ENCODE measurements at regions not wholly inside any gene's neighbourhood (a gene's known extent, or its start where the extent isn't known, plus 50 kb on each side); places are given as distances from the start of the nearest gene placed in this dataset.

DNA sequence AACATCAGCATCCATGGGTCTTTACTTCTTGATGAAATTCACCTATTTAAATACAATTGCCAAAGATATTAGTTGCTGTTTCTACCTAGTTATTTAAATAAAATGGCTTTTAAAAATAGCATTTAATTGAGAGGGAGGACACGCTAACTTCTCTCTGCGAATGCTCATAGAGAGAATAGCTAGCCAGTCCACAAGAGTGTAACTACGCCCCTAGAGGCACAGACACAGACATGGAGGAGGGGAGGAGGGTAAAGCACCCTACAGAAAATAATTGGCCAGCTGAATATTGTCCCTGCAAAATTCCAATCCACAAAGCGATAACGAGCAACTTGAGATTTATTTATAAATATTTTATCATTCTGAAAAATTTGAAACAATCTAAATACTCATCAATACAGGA, 97.0 kb upstream of the PAPOLG start:
- no peak for DNase-seq

DNA sequence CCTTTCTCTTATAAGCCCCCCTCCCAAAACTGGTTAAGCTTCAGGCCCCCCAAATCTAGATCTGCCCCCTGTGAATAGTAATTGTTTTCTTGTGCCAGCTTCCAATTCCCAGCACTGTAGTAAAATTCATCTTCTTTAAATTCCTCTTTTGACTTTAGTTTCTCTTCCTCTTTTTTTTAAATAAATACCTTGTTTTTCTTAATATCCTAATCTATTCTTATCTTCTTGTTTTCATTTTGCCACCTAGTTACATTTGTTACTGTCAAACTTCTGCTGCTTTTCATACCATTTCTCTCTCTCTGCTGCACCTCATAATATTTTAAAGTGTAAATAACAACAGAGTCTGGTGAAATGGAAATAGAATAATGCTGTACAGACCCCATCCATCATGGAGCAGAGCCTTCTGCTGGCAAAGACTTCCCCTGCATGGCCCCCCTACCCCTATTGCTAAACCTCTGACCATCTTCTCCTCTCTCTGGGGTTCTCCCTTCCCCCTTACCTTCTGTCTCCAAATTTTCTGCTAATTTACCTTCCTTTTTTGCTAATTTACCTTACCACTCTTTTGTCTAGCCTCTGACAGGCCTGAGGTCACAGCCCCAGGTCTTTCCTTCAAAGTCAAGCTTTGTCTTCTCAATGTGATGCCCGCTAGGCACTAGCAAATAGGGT, 94.9 kb upstream of the PAPOLG start:
- no peak for DNase-seq

DNA sequence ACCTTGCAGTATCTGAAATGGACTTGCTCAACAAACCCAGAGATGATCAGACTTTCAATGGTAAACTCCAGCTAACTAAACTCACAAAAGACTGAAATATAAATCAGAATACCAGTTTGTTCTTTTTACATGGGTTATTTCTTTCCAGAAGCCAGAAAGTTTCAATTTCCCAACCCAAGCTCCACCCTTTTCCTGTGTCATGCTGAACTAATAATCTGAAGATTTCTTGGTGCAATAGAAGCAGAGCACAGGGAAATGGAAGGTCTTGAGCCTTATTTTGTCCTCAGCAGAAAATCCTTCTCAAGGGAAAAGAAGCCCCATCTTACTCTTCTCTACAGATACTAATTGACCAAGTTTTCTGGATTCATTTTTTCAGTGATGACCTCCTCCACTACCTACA, 93.3 kb upstream of the PAPOLG start:
- no peak for DNase-seq

DNA sequence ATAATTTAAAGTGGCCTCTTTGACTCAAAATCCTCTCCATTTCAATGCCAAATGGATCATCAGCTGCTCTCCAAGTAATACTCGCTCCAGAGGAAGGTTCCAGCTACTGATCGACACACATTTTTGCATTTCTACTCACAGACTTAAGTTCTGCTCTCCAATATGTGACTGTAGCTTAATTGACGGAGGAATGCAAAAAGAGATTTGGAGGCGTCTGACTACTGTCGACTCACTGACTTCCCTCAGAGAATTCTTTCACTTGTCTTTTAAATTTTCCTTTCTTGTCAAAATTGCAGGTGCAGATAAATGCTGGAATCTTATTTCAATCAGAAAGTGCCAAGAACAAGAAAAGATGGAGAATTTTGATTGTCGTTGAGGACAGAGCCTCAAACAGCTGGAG, 84.1 kb upstream of the PAPOLG start:
- DNase-seq: no peak

DNA sequence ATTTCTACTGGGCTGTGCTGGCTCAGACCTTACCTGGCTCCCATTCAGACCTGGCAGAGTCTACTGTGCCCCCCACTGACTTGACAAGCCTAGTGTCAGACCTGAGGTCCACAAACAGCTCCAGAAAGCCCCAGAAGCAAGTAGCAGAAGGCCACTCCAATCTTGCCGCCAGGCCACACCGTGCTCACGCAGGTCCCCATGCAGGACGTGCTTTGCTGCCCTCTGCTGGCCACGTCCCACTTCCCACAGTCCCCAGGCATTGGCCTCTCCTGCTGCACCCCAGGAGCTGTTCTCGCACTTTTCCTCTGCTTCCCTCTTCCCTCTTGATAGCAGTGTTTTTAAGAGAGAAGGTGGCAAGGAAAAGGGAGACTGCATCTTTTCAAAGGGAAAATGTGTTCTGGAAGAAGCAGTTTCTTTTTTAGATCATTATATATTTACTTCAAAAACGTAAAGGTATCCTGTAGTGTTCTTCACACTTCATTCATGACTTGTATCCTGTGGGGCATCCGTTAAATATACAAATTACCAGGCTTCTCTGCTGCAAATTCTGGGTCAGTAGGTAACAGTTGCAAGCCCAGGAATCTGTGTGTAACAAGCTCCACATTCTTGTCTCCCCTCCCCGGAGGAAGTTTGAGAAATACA, 81.4 kb upstream of the PAPOLG start:
- peak; percentile 70 to 87 for DNase-seq

GRCh38 chr2:60675301-60675700, 80.8 kb upstream of the PAPOLG start:
- peak in 1 of 2 experiments; percentile 17 for DNase-seq

DNA sequence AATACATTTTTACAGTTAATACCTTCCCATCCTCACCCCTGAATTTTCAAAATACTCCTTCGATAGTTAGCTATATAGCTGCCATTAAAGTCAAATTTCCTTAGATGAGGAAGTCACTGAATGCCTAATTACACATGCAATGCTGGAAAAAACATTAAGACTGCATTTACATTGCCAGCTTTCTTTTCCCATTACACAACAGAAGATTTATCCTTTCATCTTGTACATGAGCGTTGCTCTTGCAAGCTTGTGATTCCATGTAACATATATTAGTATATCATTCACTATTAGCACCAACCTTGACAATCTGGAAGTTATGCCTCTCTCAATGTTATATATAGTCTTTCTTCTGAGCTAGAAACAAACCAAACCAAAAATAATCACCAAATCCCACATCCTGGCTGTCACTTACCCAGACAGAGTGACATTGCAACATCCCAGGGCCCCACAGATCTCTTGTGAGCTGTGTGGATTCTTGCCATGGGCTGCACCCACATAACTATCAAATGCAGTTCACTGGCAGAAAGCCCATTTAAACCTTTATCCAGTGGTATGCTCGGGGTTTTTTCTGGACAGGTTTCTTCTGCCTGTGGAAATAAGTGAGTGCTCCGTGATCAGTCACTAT, 79.2 kb upstream of the PAPOLG start:
- no peak for DNase-seq

GRCh38 chr2:60677356-60677755, 78.7 kb upstream of the PAPOLG start:
- DNase-seq: no peak

DNA sequence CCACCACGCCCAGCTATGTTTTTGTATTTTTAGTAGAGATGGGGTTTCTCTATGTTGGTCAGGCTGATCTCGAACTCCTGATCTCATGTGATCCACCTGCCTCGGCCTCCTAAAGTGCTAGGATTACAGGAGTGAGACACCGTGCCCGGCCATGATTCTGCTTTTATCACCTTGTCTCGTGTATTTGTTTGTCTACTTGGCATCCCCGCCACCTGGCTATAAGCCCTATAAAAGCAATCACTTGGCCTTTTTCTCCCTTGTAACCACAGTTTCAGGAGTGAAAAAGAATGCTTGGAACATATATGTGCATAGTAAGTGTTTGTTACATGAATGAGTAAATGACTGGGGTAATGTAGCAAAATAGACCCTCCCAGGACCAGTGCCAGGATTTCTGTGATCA, 77.5 kb upstream of the PAPOLG start:
- no peak for DNase-seq

DNA sequence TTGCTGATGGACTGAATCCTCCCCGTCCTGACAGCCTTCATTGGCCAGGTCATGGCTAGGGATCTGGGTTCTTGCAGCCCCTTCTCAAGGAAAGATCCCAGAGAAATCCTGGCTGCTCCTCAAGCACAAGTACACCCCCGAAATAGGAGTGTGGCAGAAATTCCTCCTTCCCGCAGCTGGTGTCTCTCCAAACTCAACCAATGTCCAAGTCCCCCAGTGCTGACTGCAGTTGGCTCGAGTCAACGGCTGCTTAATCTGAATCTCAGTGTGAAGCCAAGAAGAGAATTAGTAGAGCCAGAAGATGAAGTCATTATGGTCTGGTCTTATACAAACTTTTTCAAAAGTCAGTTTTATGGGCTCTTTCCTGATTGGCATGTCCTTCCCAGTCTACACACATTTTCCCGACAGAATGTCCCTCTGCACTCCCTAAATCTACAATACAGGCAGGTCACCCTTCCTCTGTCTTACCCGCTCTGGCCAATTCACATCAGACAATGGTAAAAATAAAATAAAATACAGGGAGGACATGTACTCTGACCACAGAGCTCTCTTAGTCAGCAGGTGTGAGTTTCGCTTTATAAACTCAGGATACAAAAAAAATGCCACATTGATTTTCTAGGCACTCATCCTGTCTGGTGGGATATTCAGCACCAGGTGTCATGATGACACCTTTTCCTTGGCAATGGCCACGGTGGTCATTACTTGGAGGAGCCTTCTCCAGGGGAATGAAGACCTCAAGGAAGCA, 76.9 kb upstream of the PAPOLG start:
- peak in 1 of 2 experiments; percentile 57 for DNase-seq

- DNase-seq: no peak
These were observed 62.5 kb upstream of the PAPOLG start for GRCh38 chr2:60693551-60693950.

- no peak for DNase-seq
These were observed 60.3 kb upstream of the PAPOLG start for GRCh38 chr2:60695793-60696192.

DNA sequence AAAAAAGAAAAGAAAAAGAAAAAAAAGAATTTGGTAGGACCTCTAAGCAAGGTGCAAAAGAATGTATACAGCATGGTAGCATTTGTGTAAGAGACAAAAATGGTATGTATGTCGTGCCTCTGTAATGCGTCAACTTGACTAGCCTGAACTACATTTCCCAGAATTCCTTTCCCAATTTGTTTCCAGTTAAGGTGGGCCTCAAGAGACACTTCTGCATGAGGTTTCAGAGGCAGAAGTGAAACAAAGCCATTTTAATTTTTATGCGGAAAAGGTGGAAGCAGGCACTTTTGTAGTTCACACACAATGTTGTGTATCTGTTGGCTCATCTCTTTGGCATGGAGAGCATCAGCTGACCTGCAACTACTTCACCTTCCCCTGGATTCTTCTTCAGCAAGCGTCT, 56.5 kb upstream of the PAPOLG start:
- no peak for DNase-seq

- no peak for DNase-seq
These were observed 50.0 kb upstream of the PAPOLG start for GRCh38 chr2:60706021-60706420.

Data from NCI-H446 (cell line).